ENCODE measurements at regions not wholly inside any gene's neighbourhood (a gene's known extent, or its start where the extent isn't known, plus 50 kb on each side); places are given as distances from the start of the nearest gene placed in this dataset.
A peak's percentile ranks its signal among the peaks of the same experiment; 100 is the strongest.

DNA sequence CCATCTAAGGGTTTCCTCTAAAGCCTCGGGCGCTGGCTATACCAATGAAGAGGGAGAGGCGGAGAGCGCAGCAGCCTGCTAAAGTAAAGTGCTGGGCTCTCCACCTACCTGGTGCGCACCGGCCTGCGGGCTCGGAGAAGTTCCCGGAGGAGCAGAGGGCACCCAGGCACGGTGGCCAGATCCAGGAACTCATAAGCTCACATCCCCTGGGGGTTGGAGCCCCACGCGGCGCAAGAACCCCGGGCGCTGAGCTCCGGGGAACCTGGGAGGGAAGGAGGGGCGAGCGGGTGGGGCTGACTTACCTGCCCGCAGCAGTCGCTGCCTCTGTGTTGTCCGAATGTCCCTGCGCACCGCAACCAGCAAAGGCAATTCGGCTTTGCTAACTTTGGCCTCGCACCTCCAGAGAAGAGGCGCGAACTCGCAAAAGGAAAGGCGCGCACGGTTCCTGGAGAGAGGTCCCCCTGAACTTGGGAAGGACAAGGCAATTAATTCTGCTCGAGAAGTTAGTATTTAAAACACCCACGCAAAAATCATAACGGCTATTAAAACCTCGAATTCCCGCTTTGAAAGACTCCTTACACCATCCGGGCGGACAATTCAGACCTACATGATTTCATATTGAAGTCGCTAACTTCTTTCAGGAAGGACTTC lies 127.6 kb upstream of the C11orf58 start:
- Histone ChIP-seq H3K79me2 (ENCODE audit: control insufficient read depth, insufficient read depth, low read length, poor library complexity) (no peaks in the 10 kb centered on the region), H3K79me1 (ENCODE audit: low read length) (no peaks in the 10 kb centered on the region), H2BK12ac (ENCODE audit: low read length) (no peak overlapping the region), H3K27me3 (ENCODE audit: insufficient read depth, low read length) (peaks cover 56% of the 10 kb centered on the region), H4K91ac (ENCODE audit: low read depth, low read length) (no peak overlapping the region), H2AFZ (ENCODE audit: insufficient read depth, low read length, poor library complexity) (no peak overlapping the region), H3K4me3 (ENCODE audit: low read depth, low read length) (no peak overlapping the region), H3K18ac (ENCODE audit: low read length) (no peak overlapping the region), H3K9ac (ENCODE audit: low read length) (no peak overlapping the region), H3K27ac (ENCODE audit: low read depth, low read length) (no peak overlapping the region), H3K9me3 (ENCODE audit: insufficient read depth, low read depth, low read length) (no peaks in the 10 kb centered on the region), H2AK5ac (ENCODE audit: low read length) (no peak overlapping the region), H4K8ac (ENCODE audit: low read depth, low read length) (no peak overlapping the region), H3K23ac (ENCODE audit: low read length) (no peak overlapping the region), H4K12ac (ENCODE audit: low read depth, low read length) (no peak overlapping the region), H3K4ac (ENCODE audit: low read depth, low read length) (no peak overlapping the region), H3K4me1 (ENCODE audit: control insufficient read depth in 1 of 2, insufficient read depth in 2 of 2, low read length in 2 of 2) (peaks cover 6 to 11% of the 10 kb centered on the region in 2 experiments), H3K14ac (ENCODE audit: low read length) (no peak overlapping the region), H3K4me2 (ENCODE audit: low read length) (peak overlapping the region; percentile 27), H2BK120ac (ENCODE audit: insufficient read depth, low read length, poor library complexity) (no peak overlapping the region), H2BK5ac (ENCODE audit: low read depth, low read length, poor library complexity) (no peak overlapping the region), H3K36me3 (ENCODE audit: control insufficient read depth in 1 of 2, insufficient read depth in 2 of 2, low read length in 2 of 2) (no peaks in the 10 kb centered on the region)
- DNase-seq = no peak
- no CpG with 5 or more reads among the region's 39 CpGs for WGBS (ENCODE audit: extremely low coverage, insufficient coverage, insufficient read length)

GRCh38 chr11:16610213-16610737 lies 128.2 kb upstream of the C11orf58 start:
- Histone ChIP-seq H3K79me1 (ENCODE audit: low read length) (no peaks in the 10 kb centered on the region), H3K36me3 (ENCODE audit: control insufficient read depth in 1 of 2, insufficient read depth in 2 of 2, low read length in 2 of 2) (no peaks in the 10 kb centered on the region), H2BK12ac (ENCODE audit: low read length) (no peak overlapping the region), H3K14ac (ENCODE audit: low read length) (no peak overlapping the region), H3K79me2 (ENCODE audit: control insufficient read depth, insufficient read depth, low read length, poor library complexity) (no peaks in the 10 kb centered on the region), H3K27ac (ENCODE audit: low read depth, low read length) (no peak overlapping the region), H3K9me3 (ENCODE audit: insufficient read depth, low read depth, low read length) (no peaks in the 10 kb centered on the region), H3K27me3 (ENCODE audit: insufficient read depth, low read length) (peaks cover 62% of the 10 kb centered on the region), H3K4ac (ENCODE audit: low read depth, low read length) (no peak overlapping the region), H3K18ac (ENCODE audit: low read length) (no peak overlapping the region), H3K4me1 (ENCODE audit: control insufficient read depth in 1 of 2, insufficient read depth in 2 of 2, low read length in 2 of 2) (peaks cover 10 to 16% of the 10 kb centered on the region in 2 experiments), H2BK120ac (ENCODE audit: insufficient read depth, low read length, poor library complexity) (no peak overlapping the region), H3K23ac (ENCODE audit: low read length) (no peak overlapping the region), H3K4me2 (ENCODE audit: low read length) (no peak overlapping the region), H3K9ac (ENCODE audit: low read length) (no peak overlapping the region), H2BK5ac (ENCODE audit: low read depth, low read length, poor library complexity) (no peak overlapping the region), H4K12ac (ENCODE audit: low read depth, low read length) (no peak overlapping the region), H2AFZ (ENCODE audit: insufficient read depth, low read length, poor library complexity) (no peak overlapping the region), H4K8ac (ENCODE audit: low read depth, low read length) (no peak overlapping the region), H3K4me3 (ENCODE audit: low read depth, low read length) (no peak overlapping the region), H4K91ac (ENCODE audit: low read depth, low read length) (no peak overlapping the region), H2AK5ac (ENCODE audit: low read length) (no peak overlapping the region)
- DNase-seq = no peak
- no CpG with 5 or more reads among the region's 23 CpGs for WGBS (ENCODE audit: extremely low coverage, insufficient coverage, insufficient read length)

GRCh38 chr11:16609769-16610168 lies 128.7 kb upstream of the C11orf58 start:
- Histone ChIP-seq H2BK120ac (ENCODE audit: insufficient read depth, low read length, poor library complexity) (no peak overlapping the region), H3K4me1 (ENCODE audit: control insufficient read depth in 1 of 2, insufficient read depth in 2 of 2, low read length in 2 of 2) (peaks cover 13 to 20% of the 10 kb centered on the region in 2 experiments), H4K8ac (ENCODE audit: low read depth, low read length) (no peak overlapping the region), H3K4me3 (ENCODE audit: low read depth, low read length) (no peak overlapping the region), H3K9ac (ENCODE audit: low read length) (no peak overlapping the region), H3K79me1 (ENCODE audit: low read length) (no peaks in the 10 kb centered on the region), H2BK5ac (ENCODE audit: low read depth, low read length, poor library complexity) (no peak overlapping the region), H2AFZ (ENCODE audit: insufficient read depth, low read length, poor library complexity) (no peak overlapping the region), H4K91ac (ENCODE audit: low read depth, low read length) (no peak overlapping the region), H3K23ac (ENCODE audit: low read length) (no peak overlapping the region), H3K36me3 (ENCODE audit: control insufficient read depth in 1 of 2, insufficient read depth in 2 of 2, low read length in 2 of 2) (no peaks in the 10 kb centered on the region), H3K27me3 (ENCODE audit: insufficient read depth, low read length) (peaks cover 67% of the 10 kb centered on the region), H3K4ac (ENCODE audit: low read depth, low read length) (no peak overlapping the region), H3K9me3 (ENCODE audit: insufficient read depth, low read depth, low read length) (no peaks in the 10 kb centered on the region), H3K79me2 (ENCODE audit: control insufficient read depth, insufficient read depth, low read length, poor library complexity) (no peaks in the 10 kb centered on the region), H2AK5ac (ENCODE audit: low read length) (no peak overlapping the region), H2BK12ac (ENCODE audit: low read length) (no peak overlapping the region), H4K12ac (ENCODE audit: low read depth, low read length) (no peak overlapping the region), H3K14ac (ENCODE audit: low read length) (no peak overlapping the region), H3K4me2 (ENCODE audit: low read length) (no peak overlapping the region), H3K27ac (ENCODE audit: low read depth, low read length) (no peak overlapping the region), H3K18ac (ENCODE audit: low read length) (no peak overlapping the region)
- WGBS (ENCODE audit: extremely low coverage, insufficient coverage, insufficient read length) = no CpG with 5 or more reads among the region's 3 CpGs
- no peak for DNase-seq

GRCh38 chr11:16607675-16608644 lies 130.5 kb upstream of the C11orf58 start:
- no peak for DNase-seq

More at GRCh38 chr11:16607675-16608644, 130.5 kb upstream of the C11orf58 start:
- no peak overlapping the region for H4K91ac ChIP-seq (ENCODE audit: low read depth, low read length)
- H3K27ac ChIP-seq (ENCODE audit: low read depth, low read length) = no peak overlapping the region
- H4K8ac ChIP-seq (ENCODE audit: low read depth, low read length) = no peak overlapping the region
- H3K23ac ChIP-seq (ENCODE audit: low read length) = no peak overlapping the region
- H3K4me3 ChIP-seq (ENCODE audit: low read depth, low read length) = peak overlapping the region; percentile 74
- H3K4me1 ChIP-seq (ENCODE audit: control insufficient read depth in 1 of 2, insufficient read depth in 2 of 2, low read length in 2 of 2) = peaks cover 14 to 21% of the 10 kb centered on the region in 2 experiments
- H4K12ac ChIP-seq (ENCODE audit: low read depth, low read length) = no peak overlapping the region
- no peak overlapping the region for H3K18ac ChIP-seq (ENCODE audit: low read length)
- H2BK5ac ChIP-seq (ENCODE audit: low read depth, low read length, poor library complexity) = no peak overlapping the region
- no peak overlapping the region for H3K14ac ChIP-seq (ENCODE audit: low read length)
- peak overlapping the region; percentile 95 for H3K4me2 ChIP-seq (ENCODE audit: low read length)
- no peak overlapping the region for H2BK120ac ChIP-seq (ENCODE audit: insufficient read depth, low read length, poor library complexity)
- peaks cover 76% of the 10 kb centered on the region for H3K27me3 ChIP-seq (ENCODE audit: insufficient read depth, low read length)
- no peaks in the 10 kb centered on the region for H3K9me3 ChIP-seq (ENCODE audit: insufficient read depth, low read depth, low read length)
- no peak overlapping the region for H2AFZ ChIP-seq (ENCODE audit: insufficient read depth, low read length, poor library complexity)
- H3K4ac ChIP-seq (ENCODE audit: low read depth, low read length) = no peak overlapping the region
- H3K36me3 ChIP-seq (ENCODE audit: control insufficient read depth in 1 of 2, insufficient read depth in 2 of 2, low read length in 2 of 2) = no peaks in the 10 kb centered on the region
- no peak overlapping the region for H3K9ac ChIP-seq (ENCODE audit: low read length)
- no peaks in the 10 kb centered on the region for H3K79me1 ChIP-seq (ENCODE audit: low read length)
- no peak overlapping the region for H2BK12ac ChIP-seq (ENCODE audit: low read length)
- H3K79me2 ChIP-seq (ENCODE audit: control insufficient read depth, insufficient read depth, low read length, poor library complexity) = no peaks in the 10 kb centered on the region
- no CpG with 5 or more reads among the region's 25 CpGs for whole genome bisulfite sequencing (ENCODE audit: extremely low coverage, insufficient coverage, insufficient read length)
- no peak overlapping the region for H2AK5ac ChIP-seq (ENCODE audit: low read length)
